Suppressor macrophage treated with lipopolysaccharide for 4 hours (primary cell): ENCODE measurements at regions not wholly inside any gene's neighbourhood (a gene's known extent, or its start where the extent isn't known, plus 50 kb on each side); places are given as distances from the start of the nearest gene placed in this dataset.

Source experiments
- DNase-seq: peaks from one replicate; pipeline ENCODE4 v3.0.0-alpha.2; 2020

GRCh38 chr7:1380821-1381580 lies 78.3 kb downstream of the MICALL2 start:
- no peak for DNase-seq

GRCh38 chr7:1382553-1383397 lies 76.5 kb downstream of the MICALL2 start:
- no peak for DNase-seq

GRCh38 chr7:1383398-1384112 lies 75.7 kb downstream of the MICALL2 start:
- no peak for DNase-seq

GRCh38 chr7:1384113-1384415 lies 75.2 kb downstream of the MICALL2 start:
- DNase-seq = no peak
